ENCODE measurements at regions not wholly inside any gene's neighbourhood (a gene's known extent, or its start where the extent isn't known, plus 50 kb on each side); places are given as distances from the start of the nearest gene placed in this dataset.
A peak's percentile ranks its signal among the peaks of the same experiment; 100 is the strongest.
"Not testable (repeated sequence)": the region's sequence is repeated elsewhere in the genome, so short reads cannot be mapped to it uniquely, and the experiment has no call there.

DNA sequence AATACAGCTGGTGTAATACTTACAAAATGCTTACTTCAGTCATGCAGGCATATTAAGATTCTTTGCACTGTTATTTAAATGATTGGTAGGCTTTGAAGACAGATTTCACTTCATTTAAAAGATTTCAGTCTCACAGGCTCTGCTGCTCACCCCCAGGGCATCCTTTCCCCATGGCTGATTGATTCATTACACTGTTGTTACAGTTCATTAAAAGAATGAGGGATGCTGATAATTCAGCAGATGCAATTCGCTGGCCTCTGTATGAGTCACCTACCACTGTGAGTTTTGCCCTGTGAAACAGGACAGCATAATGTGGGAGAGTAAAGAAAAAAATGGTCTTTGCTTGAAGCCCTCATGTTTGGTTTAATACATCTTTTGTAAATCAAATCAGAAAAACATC is 246.9 kb downstream of the CYLC2 start:
- peak; percentile 29 for DNase-seq (ENCODE audit: low spot score)

DNA sequence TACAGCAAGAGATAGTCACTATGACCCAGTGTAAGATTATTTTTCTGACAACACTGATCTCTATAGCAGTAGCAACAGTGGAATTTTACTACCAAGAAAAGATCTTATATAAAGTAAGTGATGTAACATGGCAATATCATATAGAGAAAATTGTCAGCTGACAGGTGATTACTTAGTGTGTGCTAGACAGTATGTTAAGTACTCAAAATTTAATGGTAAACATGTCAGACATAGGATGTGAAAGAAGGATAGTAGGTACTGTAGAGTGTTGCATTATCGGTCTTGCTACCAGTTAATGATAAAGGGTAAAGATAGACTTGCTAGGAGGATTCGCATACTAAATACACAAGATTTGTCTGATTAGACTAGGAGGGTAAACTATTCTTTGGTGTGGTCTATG is 247.4 kb downstream of the CYLC2 start:
- DNase-seq (ENCODE audit: low spot score): no peak

DNA sequence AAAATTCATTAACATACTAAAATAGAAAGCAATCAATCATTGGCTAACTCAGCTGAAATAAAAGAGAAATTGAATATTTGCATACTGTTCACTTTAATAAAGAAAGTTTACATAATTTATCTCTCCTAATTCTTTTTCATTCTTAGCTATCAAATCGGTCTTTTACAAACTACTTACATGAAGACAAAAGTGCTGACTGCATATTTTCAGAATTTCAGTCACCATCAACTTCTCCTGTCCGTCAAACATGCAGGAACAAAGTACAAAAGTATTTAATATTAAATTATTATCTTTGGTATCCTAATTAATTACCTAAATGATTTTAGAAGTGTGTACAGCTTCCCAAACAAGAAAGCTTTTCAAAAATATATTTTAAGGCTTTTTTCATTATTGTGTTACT is 248.4 kb downstream of the CYLC2 start:
- no peak for DNase-seq (ENCODE audit: low spot score)

DNA sequence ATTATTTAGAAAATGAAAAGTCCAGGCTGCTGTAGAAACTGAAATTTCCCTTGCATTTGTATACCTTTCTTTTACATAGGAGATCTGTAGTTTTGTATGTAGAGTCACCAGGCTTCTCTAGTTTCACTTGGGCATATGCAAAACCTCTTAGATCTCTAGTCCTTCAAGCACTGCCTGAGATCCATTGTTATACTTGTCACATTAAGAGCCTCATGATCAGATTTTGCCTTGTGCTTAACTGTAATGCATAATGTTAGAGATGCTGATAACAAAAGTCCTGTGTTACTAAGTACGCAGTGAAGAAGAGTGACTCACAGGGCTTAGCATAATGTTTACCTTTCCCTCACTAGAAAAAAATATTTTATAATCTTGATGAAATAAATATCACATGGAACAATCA is 250.2 kb downstream of the CYLC2 start:
- DNase-seq (ENCODE audit: low spot score): no peak

DNA sequence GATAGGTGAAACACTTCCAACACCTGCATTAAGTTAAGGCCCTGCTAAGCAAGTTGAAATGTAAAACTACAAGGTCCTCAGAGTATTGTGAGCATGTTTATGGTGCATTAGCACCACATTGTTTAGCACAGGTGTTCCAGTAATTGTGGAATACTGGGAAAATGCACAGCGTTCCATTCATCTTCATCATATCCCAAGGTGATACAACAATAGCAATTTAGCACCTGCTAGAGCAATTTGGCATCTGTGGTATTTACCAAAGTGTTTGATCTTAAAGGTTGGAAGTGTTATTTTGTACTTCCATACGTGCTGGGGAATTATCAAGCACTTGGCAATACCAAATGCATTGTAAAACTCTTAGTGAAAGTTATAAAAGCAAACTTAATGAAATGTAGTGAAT is 266.8 kb downstream of the CYLC2 start:
- no peak for DNase-seq (ENCODE audit: low spot score)

DNA sequence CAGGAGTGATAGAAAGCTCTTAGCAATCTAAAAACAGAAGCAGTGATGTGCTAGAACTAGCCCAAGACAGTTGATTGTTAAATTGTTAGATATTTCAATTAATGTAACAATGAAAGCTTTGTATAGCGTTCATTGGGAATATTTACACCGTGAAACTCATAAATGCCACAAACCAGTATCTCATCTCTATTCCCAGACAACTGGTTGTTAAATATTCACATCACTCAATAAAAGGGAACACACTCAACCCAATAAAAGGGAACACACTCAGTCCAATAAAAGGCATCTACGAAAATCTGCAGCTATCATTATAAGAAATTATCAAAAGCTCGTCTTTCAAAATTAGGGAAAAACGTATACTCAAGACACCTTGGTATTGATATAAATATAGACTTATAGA is 270.9 kb downstream of the CYLC2 start:
- DNase-seq (ENCODE audit: low spot score): no peak

DNA sequence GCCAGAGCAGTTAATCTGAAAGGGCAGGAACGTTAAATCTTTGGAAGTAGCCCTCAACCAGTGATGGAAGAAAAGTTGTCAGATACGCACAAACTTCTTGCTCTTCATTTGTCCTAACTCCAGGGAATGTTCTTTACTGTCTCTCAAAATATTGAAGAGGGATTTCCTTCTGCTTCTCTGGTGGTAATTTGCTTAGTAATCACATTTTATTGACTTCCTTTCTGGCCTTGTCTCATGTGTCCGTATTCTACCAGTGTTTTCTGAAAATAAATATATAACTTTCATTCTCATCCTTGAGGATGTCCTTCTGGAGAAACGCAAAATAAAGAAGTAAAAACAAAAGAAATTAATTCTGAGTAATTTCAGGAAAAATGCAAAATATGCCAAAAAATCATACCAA is 282.1 kb downstream of the CYLC2 start:
- DNase-seq (ENCODE audit: low spot score): no peak

DNA sequence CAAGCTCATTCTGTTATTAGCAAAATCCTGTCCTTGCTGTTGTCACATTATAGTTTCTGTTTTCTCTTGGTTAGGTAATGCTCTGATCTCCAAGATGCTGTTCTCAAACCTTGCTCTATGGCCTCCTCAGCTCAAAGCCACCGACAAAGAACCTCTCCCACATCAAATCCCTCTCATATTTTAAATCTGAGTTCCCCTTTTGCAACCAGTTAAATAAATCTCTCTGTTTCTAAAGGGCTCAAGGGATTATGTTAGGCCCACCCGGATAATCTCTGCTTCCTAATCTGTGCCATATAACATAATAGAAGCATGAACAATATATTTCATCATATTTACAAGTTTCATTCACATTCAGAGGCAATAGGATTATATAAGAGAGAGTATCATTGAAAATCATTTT is 286.0 kb downstream of the CYLC2 start:
- DNase-seq (ENCODE audit: low spot score): no peak

DNA sequence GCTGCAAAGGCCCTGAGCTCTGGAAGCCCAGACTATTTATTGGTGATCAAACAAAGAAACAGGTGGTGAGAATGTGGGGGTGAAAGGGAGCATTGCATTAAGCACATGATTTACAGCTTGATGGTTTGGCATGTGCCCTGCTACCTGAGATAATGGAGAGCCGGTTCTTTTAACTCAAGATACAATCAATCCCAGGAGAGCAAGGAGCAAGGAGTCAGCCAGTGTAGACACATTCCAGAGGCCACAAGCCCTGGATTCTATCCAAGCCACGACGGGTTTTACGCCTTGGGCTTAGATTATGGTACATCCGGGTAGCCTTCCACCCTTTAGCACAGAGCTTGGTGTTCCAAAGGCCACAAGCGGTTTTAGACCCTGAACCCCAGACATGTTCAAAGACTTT is 292.2 kb downstream of the CYLC2 start:
- no peak for DNase-seq (ENCODE audit: low spot score)

DNA sequence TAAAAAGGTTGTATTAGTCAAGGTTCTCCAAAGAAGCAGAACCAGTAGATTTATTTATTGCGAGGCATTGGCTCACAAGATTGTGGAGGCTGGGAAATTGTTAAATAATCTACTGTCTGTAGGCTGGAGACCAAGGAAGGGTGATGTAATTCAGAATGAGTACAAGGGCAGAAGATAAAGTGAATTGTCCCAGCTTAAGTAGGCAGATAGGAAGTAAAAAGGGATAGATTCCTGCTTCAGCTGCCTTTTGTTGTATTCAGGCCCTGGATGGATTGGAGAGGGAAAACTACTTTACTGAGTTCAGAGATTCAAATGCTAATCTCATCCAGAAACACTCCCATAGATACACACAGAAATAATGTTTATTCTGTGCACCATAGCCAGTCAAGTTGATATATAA is 301.1 kb downstream of the CYLC2 start:
- DNase-seq (ENCODE audit: low spot score): no peak

DNA sequence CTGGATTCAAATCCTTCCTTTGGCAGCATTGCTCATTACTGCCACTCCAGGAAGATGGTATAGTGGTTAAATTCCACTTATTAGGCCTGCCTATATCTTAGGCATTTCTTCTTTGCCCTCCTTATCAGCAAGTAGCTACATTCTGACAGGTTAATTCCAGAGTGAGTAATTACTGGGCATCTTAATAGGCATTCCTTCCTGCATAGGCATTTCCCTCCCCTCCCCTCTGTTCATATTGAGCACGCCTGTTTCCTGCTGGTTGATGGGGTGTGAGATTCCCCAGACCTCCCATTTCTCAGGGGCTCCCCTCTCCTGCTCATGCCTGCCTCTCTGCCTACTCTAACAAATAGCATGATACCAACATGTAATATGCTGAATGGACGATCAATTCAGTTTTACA is 305.9 kb downstream of the CYLC2 start:
- peak; percentile 5 for DNase-seq (ENCODE audit: low spot score)

DNA sequence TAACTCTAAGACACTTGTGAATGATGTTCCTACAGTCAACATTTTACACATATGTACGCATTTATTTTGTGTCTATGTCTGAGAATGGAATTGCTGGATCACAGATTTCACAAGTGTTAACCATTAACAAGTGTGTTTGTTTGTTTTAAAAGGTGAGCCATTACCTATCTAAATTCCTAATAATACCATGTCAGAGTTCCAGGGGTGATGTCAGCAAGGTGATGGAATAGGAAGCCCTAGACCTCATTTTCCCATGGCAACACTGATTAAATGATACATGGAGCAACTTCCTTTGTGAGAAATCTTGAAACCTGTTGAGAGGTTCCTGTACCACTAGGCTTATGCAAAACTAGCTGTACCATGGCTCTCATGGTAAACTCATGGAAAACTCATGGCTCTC is 309.7 kb downstream of the CYLC2 start:
- DNase-seq (ENCODE audit: low spot score): peak; percentile 68

DNA sequence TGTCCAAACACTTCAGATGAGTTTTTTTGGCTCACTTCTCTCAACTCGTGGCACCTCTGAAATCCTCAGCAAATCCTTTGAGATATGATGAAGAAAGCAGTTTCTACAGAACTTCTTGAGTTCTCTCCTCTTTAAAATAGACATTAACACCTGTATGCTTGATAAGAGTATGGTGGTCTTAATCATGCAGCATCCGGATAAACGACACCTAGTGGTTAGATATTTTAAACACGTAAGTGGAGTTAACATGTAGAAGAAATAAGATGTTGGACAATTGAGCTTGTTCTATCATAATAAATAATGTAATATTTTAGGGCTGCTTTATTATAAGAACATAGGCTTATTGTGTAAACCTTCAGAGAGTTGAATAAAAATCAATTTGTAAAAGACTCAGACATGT is 324.8 kb downstream of the CYLC2 start:
- no peak for DNase-seq (ENCODE audit: low spot score)

DNA sequence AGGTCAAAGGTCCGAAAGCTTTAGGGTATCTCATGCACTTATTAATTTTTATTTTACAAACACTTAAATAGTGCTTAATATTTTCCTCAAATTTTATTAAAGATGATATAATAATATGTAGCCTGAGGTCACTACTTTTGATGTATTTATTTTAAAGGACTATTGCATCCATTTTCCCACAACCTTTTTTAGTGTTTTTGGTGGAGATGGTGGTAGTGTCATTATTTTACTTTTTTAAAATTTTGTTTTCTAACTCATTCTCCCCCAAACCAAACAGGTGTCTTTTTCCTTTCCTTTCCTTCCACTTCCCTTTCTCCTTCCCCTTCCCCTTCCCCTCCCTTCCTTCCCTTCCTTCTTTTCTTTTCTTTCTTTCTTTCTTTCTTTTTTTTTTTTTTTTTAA is 328.6 kb downstream of the CYLC2 start:
- no peak for DNase-seq (ENCODE audit: low spot score)

DNA sequence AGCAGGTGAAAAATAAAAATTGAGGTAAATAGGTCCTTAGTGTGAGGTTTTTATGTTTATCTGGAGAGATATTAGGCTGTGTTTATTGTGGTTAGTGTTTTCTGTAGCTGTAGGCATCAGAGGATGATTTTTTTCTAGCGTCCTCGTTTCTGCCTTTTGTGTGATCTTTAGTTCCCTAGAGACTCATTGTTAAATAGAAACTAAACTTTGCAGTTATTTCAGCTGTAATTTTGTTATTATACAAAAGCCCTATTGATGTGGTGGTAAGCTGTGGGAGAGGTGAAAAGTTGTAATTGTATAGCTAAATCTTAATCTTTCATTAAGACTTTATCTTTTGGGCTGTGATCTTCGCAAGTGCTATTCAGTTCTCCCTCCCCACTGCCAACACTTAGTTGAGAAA is 340.3 kb downstream of the CYLC2 start:
- DNase-seq (ENCODE audit: low spot score): no peak

DNA sequence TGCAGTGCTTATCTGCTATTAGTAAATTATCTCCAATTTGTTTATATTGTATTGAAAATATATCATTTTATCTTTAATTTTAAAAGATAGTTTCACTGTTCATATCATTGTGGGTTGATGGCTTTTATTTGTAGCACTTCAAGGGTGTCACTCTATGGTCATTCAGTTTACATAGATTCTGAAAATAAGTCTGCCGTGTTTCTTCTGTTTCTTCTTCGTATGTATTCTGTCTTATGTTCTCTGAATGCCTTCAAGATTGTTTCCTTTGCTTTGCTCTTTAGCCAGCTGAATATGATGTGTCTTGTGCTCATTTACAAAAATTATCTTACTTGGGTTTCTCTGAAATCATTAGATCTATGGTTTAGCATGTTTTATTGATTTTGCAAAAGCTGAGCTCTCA is 359.9 kb downstream of the CYLC2 start:
- DNase-seq (ENCODE audit: low spot score): no peak

DNA sequence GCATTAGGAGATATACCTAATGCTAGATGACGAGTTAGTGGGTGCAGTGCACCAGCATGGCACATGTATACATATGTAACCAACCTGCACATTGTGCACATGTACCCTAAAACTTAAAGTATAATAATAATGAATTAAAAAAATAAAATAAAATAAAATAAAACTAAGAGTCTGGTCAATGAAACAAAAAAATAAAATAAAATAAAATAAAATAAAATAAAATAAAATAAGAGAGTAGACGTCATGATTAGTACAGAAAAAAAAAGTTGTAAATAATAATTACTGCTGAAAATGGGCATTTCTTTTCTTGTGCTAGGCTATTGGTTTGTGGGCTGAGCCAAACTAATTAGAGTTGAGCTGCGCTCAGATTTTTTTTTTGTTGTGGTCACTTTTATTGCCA is 362.8 kb downstream of the CYLC2 start:
- DNase-seq (ENCODE audit: low spot score): not testable (repeated sequence)

DNA sequence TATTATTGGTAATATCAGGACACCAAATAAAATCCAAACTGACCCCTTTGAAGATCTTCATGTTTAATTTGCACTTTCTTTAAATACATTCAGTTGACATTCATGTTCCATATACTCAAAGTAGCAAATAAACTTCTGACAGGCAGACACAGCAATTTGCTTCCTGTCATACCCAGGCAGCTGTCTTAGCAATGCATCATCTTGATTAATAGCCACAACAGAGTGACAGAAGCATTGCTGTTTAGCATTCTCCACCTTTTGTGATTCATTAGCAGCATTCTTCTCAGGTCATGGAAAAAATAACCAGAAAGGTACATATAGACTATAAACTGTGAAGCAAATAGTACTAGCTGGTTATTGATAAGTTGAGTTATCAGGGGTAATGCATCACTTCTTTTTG is 366.8 kb downstream of the CYLC2 start:
- peak; percentile 64 for DNase-seq (ENCODE audit: low spot score)

DNA sequence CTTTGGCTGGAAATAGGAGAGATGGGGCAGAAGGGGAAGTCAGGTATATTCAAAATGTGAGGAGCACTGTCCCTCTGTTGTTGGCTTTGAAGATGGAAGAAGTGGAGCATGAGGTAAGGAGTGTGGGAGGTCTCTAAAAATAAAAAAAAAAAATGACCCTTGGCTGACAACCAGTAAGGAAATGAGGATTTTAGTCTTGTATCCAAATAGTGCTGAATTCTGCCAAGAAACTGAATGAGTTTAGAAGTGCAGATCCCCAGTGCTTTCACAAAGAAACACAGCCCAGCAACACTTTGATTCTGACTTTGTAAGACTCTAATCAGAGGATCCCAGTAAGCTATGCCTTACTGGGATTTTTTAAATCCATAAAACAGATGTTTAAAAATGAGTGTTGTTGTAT is 367.9 kb downstream of the CYLC2 start:
- no peak for DNase-seq (ENCODE audit: low spot score)

DNA sequence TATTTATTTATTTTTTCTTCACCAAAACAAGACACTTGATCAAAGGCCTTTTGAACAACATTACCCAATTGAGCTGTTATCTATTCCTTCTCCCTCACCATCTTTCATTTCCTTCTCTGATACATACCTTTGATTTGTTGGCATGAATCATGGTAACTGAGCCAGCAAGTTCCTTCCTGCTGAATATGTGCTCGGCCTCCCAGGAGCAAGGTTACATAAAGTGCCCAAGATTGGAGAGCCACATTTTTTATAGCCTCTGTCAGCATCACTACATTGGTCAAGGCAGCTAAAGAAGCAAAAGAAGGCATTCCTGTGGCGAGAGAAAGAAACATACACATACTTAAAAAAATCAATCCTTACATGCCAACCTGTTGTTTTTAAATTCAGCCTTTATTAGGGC is 369.6 kb downstream of the CYLC2 start:
- DNase-seq (ENCODE audit: low spot score): peak; percentile 97

DNA sequence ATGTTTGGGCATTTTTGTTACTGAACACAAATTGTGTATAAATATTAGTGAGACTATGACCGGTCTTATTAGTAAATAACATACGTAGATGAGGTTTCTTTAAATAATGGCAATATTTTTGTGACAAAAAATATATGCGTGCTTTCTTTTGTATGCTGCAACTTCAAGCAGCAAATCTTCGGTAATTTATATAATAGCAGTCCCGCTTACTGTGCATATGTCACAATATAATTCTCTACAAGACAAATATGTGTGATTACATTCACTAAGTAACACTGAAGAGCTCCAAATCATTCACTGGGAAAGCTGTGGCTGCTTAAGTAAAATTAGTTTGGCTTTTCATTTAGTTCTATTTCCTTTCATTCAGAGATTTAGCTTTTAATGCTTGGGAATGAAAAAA is 376.0 kb downstream of the CYLC2 start:
- no peak for DNase-seq (ENCODE audit: low spot score)

DNA sequence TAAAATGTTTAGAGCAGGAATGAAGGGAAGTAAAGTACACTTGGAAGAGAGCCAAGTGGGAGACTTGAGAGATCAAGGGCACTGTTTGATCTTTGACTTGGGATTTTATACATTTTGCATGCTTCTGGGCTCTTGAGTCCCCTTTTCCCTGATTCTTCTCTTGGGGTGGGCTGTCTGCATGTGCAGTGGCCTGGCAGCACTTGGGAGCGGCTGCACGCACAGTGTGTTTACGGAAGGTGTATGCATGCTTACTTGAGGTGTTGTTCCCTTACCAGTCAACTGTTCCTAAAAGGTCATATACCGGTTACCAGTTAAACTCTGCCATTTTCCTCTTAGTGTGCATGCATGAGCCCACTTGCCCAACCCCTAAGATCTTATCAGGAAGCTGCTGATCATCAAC is 377.7 kb downstream of the CYLC2 start:
- DNase-seq (ENCODE audit: low spot score): no peak

DNA sequence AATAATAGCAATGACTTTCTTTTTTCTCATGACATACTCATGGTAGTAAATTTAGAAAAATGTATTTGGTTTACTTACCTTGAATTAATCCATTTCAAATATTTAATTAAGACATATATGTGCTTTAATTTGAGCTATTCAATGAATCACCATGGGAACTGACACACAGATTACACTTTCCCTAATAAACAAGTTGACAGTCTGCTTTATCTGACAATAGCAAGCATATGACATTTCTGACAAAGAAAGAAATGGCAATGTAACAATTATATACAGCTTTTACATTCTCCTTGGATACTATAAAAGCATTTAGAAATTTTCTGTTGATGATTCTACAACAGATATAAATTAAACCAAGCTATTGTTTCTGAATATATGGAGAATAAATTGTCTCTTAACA is 382.5 kb downstream of the CYLC2 start:
- no peak for DNase-seq (ENCODE audit: low spot score)

DNA sequence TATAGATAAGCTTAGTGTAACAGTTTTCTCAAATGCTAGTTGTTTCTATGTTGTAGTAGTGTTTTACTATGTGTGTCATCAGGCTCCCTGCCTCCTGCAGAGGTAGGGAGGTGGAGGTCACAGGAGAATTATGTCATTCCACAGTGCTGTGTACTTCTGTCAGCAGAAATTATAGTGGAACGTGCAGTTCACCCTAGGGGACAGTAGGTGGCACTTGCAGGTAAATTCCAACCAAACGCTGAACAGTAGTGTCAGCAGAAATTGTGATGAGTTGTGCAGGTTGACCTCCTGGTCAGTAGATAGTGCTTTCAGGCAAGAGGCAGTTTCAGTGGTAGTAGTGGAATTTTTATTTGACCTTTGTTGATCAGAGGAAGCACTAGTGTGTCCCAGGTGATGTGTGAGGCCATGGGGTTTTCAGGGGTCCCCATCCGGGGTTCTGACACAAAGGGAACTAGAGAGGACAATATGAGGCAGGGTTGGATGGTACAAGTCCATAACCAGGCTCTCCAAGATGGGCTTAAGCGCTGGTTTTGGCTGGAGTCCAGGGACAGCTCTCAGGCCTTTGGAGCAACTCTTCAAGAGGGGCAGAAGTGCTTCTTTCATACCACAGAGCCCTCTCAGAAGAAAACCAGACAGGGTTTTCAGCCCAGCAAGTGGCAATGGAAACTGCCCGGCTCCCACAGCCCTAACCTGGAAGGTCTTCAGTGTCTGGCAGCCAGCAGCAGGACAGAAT is 402.9 kb downstream of the CYLC2 start:
- peak; percentile 87 for DNase-seq (ENCODE audit: low spot score)

DNA sequence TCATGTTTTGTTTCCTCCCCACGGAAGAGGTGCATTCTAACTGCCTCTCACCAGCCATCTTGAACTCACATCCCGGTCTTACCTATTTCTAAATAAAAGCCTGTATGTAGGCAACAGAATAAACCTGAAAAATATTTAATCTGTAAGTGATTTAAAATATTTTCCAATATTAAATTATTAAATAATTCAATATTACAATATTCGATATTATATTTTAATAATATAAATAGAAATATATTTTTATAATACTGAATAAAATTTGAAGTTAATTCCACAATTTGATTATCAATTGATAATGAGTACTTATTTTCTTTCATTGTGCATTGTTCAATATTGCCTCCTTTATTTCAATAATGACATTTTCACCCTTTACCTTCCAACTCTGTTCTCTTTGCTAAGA is 404.4 kb downstream of the CYLC2 start:
- DNase-seq (ENCODE audit: low spot score): no peak

Measured in kidney tubule cell (primary cell).